ENCODE measurements at regions not wholly inside any gene's neighbourhood (a gene's known extent, or its start where the extent isn't known, plus 50 kb on each side); places are given as distances from the start of the nearest gene placed in this dataset.

DNA sequence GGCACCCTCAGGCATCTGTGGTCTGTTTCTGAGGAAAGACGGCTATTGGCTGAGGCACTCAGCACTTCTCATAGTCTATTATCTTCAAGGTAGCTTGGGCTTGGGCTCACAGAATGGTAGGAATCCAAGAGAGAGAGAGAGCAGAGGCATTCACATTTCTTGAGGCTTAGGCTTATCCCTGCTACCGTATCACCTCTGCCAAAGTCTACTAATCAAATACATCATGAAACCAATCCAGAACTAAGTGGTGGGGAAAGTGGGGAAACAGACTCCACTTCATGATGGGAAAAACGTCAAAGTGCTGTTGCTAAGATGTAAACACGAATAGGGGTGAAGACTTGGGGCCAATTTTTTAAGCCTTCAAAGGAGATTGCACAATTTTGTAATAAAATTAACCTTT lies 271.1 kb upstream of the SEMA3D start:
- H3K4me1 ChIP-seq (ENCODE audit: control insufficient read depth in 2 of 2, insufficient read depth in 2 of 2, low read length in 2 of 2): no peaks in the 10 kb centered on the region
- no peak overlapping the region for H3K27ac Mint-ChIP-seq
- no peaks in the 10 kb centered on the region for H3K9me3 Mint-ChIP-seq (ENCODE audit: insufficient read depth)
- no peak overlapping the region for H3K9ac ChIP-seq (ENCODE audit: low read length)
- H3K79me2 ChIP-seq (ENCODE audit: control insufficient read depth, insufficient read depth, low read length): no peaks in the 10 kb centered on the region
- no peaks in the 10 kb centered on the region for H4K20me1 ChIP-seq (ENCODE audit: control insufficient read depth, insufficient read depth, low read length, poor library complexity, severe bottlenecking)
- CTCF ChIA-PET: no interaction called here
- H2AFZ ChIP-seq (ENCODE audit: insufficient read depth, low read depth, low read length, poor library complexity, severe bottlenecking): no peak overlapping the region
- no peak for DNase-seq
- no CpG with 5 or more reads among the region's 4 CpGs for WGBS (ENCODE audit: insufficient coverage)
- H3K27ac ChIP-seq (ENCODE audit: low read length in 2 of 2): no peak overlapping the region
- no peak for TF ChIP-seq EZH2 (IDR thresholded peaks at IDR 0.05; ENCODE audit: borderline replicate concordance, insufficient read depth, low read depth, low read length, poor library complexity, severe bottlenecking)
- TF ChIP-seq, protein P1, sequence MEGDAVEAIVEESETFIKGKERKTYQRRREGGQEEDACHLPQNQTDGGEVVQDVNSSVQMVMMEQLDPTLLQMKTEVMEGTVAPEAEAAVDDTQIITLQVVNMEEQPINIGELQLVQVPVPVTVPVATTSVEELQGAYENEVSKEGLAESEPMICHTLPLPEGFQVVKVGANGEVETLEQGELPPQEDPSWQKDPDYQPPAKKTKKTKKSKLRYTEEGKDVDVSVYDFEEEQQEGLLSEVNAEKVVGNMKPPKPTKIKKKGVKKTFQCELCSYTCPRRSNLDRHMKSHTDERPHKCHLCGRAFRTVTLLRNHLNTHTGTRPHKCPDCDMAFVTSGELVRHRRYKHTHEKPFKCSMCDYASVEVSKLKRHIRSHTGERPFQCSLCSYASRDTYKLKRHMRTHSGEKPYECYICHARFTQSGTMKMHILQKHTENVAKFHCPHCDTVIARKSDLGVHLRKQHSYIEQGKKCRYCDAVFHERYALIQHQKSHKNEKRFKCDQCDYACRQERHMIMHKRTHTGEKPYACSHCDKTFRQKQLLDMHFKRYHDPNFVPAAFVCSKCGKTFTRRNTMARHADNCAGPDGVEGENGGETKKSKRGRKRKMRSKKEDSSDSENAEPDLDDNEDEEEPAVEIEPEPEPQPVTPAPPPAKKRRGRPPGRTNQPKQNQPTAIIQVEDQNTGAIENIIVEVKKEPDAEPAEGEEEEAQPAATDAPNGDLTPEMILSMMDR (IDR thresholded peaks at IDR 0.05): no peak
- H3K4me3 ChIP-seq (ENCODE audit: control extremely low read depth in 1 of 5, extremely low read depth in 1 of 5, insufficient read depth in 1 of 5, low read depth in 2 of 5, low read length in 4 of 5): no peak overlapping the region
- H3K9me3 ChIP-seq (ENCODE audit: control extremely low read depth in 1 of 3, control insufficient read depth in 2 of 3, insufficient read depth in 1 of 3, low read length in 2 of 3): no peaks in the 10 kb centered on the region
- no peak for ATAC-seq (ENCODE audit: low read depth)
- H3K27me3 Mint-ChIP-seq: no peaks in the 10 kb centered on the region
- intact Hi-C loops (cut with micrococcal nuclease): no loop called here
- POLR2A ChIA-PET: no interaction called here
- H3K27me3 ChIP-seq (replicated peaks in 1 of 4; ENCODE audit: control extremely low read depth in 1 of 4, control insufficient read depth in 3 of 4, insufficient read depth in 4 of 4, low read length in 3 of 4): no peaks in the 10 kb centered on the region
- no peak overlapping the region for H3K4me2 ChIP-seq (replicated peaks; ENCODE audit: low read depth, low read length, poor library complexity, severe bottlenecking)
- no peaks in the 10 kb centered on the region for H3K4me1 Mint-ChIP-seq
- no peak overlapping the region for H3K4me3 Mint-ChIP-seq
- H3K36me3 ChIP-seq (replicated peaks in 1 of 2; ENCODE audit: control extremely low read depth in 1 of 2, control insufficient read depth in 1 of 2, extremely low read depth in 1 of 2, insufficient read depth in 2 of 2, low read length in 1 of 2): no peaks in the 10 kb centered on the region

DNA sequence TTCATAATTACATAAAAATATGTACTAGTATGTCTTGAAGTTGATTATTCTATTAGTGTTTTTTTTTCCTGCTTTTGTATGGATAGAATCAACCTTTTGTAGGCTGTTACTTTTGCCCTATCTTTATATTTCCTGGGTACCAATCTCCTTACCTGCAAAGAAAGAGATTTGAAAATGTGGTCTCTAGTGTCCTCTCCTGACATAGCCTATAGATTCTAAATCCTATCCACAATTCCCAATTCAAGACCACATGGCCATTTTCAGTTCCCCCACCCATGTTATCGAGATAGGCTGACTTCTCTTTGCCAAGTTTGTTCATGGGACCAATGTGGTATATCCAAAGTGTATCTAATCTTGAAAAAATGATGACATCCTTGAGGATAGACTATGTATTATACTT lies 269.4 kb upstream of the SEMA3D start:
- no peak for TF ChIP-seq EZH2 (IDR thresholded peaks at IDR 0.05; ENCODE audit: borderline replicate concordance, insufficient read depth, low read depth, low read length, poor library complexity, severe bottlenecking)
- TF ChIP-seq, protein P1 (IDR thresholded peaks at IDR 0.05): no peak
- intact Hi-C loops (cut with micrococcal nuclease): no loop called here
- no peak overlapping the region for H3K4me3 ChIP-seq (ENCODE audit: control extremely low read depth in 1 of 5, extremely low read depth in 1 of 5, insufficient read depth in 1 of 5, low read depth in 2 of 5, low read length in 4 of 5)
- no peaks in the 10 kb centered on the region for H3K79me2 ChIP-seq (ENCODE audit: control insufficient read depth, insufficient read depth, low read length)
- no peaks in the 10 kb centered on the region for H3K4me1 ChIP-seq (ENCODE audit: control insufficient read depth in 2 of 2, insufficient read depth in 2 of 2, low read length in 2 of 2)
- H3K27ac ChIP-seq (ENCODE audit: low read length in 2 of 2): no peak overlapping the region
- DNase-seq: peak; percentile 7
- H3K9me3 Mint-ChIP-seq (ENCODE audit: insufficient read depth): no peaks in the 10 kb centered on the region
- no peak for ATAC-seq (ENCODE audit: low read depth)
- CTCF ChIA-PET: no interaction called here
- no peak overlapping the region for H3K27ac Mint-ChIP-seq
- no peak overlapping the region for H3K4me3 Mint-ChIP-seq
- no peaks in the 10 kb centered on the region for H3K36me3 ChIP-seq (replicated peaks in 1 of 2; ENCODE audit: control extremely low read depth in 1 of 2, control insufficient read depth in 1 of 2, extremely low read depth in 1 of 2, insufficient read depth in 2 of 2, low read length in 1 of 2)
- no peaks in the 10 kb centered on the region for H3K27me3 Mint-ChIP-seq
- no peaks in the 10 kb centered on the region for H4K20me1 ChIP-seq (ENCODE audit: control insufficient read depth, insufficient read depth, low read length, poor library complexity, severe bottlenecking)
- no peaks in the 10 kb centered on the region for H3K27me3 ChIP-seq (replicated peaks in 1 of 4; ENCODE audit: control extremely low read depth in 1 of 4, control insufficient read depth in 3 of 4, insufficient read depth in 4 of 4, low read length in 3 of 4)
- H3K9ac ChIP-seq (ENCODE audit: low read length): no peak overlapping the region
- H3K4me2 ChIP-seq (replicated peaks; ENCODE audit: low read depth, low read length, poor library complexity, severe bottlenecking): no peak overlapping the region
- H2AFZ ChIP-seq (ENCODE audit: insufficient read depth, low read depth, low read length, poor library complexity, severe bottlenecking): no peak overlapping the region
- H3K9me3 ChIP-seq (ENCODE audit: control extremely low read depth in 1 of 3, control insufficient read depth in 2 of 3, insufficient read depth in 1 of 3, low read length in 2 of 3): no peaks in the 10 kb centered on the region
- POLR2A ChIA-PET: no interaction called here
- WGBS (ENCODE audit: insufficient coverage): no CpG with 5 or more reads among the region's 1 CpG
- no peaks in the 10 kb centered on the region for H3K4me1 Mint-ChIP-seq
